ENCODE measurements at regions not wholly inside any gene's neighbourhood (a gene's known extent, or its start where the extent isn't known, plus 50 kb on each side); places are given as distances from the start of the nearest gene placed in this dataset.

DNA sequence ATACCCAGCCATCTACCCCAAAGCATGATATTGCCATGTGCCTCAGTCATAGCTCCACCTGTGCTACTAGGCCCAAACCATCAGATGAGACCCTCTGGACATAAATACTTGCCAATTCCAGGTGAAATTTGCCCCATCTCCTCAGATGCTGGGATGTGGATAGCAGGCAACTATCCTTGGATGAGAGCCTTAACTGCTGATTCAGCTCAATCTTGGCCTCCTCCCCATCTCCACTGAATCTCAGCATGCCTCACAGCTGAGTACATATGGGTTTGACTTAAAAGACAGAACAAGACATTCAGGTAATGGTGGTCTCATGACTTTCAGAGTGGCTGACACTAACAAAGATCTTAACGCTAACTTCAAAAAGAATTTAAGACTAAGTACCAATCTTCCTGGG lies 50.8 kb upstream of the KLHL13 start:
- DNase-seq (ENCODE audit: low spot score) = no peak

DNA sequence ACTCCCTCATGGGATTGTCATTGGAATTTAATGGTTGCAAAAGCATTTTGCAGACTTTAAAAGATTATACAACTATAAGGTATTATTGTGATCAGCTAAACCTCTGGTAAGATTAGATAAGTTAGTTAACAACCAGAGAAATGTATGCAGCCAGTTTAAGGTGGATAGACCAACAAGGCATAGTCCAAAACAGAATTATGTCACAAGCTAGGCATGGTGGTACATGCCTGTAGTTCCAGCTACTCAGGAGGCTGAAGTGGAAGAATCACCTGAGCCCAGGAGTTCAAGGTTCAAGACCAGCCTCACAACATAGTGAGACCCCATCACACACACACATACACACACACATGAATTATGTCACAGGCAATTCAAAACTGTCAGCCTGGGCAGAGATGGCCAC lies 54.7 kb upstream of the KLHL13 start:
- DNase-seq (ENCODE audit: low spot score) = no peak

DNA sequence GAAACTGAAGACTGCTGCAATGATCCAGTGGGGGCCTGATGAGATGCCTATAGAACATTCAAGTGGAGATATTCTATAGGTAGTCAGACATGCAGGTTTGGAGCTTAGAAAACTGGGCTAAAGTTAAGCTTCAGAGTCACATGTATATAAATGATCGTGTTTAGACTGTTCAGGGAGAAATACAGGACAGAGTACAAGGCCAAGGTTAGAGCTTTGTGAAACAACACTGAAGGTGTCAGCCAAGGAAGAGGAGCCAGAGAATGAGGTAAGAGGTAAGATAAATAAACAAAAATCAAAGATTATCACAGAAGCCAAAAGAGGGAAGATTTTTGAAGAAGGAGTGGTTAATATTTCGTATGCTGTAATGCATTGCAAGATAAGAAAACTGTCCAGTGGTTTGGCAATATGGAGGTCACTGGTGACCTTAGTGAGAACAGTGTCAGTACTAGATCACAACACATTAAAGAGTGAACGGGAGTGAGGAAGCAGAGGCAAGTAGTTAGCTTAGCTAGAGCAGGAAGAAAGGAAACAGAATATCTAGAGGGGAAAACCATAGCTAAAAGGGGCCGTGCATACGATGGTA lies 58.0 kb upstream of the KLHL13 start:
- no peak for DNase-seq (ENCODE audit: low spot score)

DNA sequence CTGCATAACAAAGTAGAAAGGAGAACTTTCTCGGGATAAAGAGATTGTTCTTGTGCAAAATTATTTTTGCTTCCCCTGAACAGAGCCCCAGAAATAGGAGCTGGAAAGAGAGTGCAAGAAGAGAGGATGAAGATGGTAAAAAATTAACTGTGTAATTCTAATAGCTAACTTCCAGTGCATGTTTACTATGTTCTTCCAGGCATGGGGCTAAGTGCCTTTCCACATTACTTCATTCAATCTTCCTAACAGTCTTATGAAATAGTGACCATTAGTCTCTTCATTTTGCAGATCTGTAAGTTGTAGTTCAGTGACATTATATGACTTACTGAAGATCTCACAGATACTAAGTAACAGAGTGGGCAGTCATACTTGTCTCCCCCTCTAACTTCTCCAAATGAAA lies 61.1 kb upstream of the KLHL13 start:
- DNase-seq (ENCODE audit: low spot score) = no peak

DNA sequence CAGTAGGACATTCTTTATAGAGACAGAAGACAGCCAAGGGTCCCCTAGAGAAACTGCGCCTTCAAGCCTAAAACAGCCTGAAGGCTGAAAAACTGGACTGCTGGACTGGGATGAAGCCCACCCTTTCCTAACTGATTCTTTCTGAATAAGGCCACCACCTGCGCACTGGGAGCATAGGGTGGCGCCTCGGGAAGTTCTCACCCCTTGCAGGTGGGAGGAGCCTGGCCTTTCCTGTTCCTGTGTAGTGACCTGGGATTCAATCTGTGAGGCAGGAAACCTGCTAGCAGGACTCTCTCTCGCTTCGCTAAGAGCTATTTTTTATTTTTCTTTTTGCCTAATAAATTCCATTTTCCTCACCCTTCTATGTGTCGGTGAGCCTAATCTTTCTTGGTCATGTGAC lies 61.8 kb upstream of the KLHL13 start:
- no peak for DNase-seq (ENCODE audit: low spot score)

DNA sequence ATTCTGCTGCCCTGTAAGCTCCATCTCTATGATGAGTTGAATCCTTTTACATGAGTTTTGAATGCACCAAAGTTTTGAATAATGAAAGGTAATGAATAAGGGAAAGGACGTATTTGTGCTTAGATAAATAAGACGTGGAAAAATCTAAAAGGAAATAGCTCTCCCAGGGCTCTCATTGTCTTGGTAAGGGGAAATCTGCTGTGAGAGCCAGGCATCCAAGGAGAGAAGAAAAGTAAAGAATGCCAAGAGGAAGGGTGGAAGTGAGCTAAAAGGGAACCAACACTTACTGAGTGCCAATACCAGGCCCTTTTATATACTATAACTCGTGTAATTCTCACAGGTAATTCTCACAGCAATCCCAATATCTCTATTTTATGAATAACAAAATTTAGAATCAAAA lies 62.6 kb upstream of the KLHL13 start:
- DNase-seq (ENCODE audit: low spot score) = no peak

DNA sequence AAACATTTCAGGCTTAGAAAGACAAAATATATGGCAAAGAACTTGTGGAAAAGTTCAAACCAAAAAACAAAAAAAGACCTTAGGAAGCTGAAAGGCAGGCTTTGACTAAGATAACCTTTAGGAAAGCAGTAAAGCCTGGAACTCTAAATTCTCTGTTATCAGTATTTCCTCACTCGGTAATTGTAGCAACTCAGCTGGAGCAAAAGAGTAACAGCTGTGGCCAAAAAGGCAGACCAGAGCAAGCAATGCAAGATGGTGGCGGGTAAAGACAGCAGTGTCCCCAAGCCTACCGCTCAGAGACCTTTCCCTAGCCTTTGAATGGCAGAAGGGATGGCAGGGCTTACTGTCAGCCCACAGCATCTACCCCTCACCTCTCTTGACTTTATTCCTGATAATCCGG lies 63.1 kb upstream of the KLHL13 start:
- no peak for DNase-seq (ENCODE audit: low spot score)

DNA sequence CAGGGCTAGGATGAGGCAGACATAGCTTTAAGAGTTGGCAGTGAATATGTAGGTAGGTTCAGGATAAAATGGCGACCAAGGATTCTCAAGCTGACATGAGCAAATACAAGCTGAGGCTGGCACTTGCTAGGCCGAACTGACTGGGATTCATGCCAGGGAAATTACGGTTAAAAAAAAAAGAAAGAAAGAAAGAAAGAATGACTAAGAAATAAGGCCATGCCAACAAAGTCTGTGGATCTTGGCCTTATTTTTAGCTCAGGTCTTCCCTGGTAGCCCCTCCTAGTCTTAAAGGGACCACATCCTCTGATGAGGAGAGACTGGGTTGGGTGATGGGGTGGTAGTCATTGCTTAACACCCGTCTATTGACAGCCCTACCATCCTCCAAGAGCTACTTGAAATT lies 64.4 kb upstream of the KLHL13 start:
- DNase-seq (ENCODE audit: low spot score) = peak; percentile 0

DNA sequence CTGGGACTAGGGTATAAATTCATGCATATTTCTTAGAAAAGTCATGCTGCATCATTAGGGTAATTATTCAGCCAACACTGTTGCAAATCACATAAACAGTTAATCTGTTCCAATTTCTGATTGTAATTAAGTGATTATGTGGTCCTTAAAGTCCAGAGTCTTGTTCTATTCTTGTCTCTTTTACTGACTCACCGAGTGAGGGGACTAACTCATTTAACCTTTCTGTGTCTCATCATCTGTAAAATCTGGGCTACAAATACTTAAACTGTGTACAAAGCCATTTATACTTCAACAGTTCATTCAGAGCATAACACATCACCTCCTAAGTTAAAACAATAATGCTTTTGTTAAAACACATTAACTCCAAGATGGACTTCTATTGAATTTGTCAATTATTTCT lies 65.4 kb upstream of the KLHL13 start:
- peak; percentile 1 for DNase-seq (ENCODE audit: low spot score)

DNA sequence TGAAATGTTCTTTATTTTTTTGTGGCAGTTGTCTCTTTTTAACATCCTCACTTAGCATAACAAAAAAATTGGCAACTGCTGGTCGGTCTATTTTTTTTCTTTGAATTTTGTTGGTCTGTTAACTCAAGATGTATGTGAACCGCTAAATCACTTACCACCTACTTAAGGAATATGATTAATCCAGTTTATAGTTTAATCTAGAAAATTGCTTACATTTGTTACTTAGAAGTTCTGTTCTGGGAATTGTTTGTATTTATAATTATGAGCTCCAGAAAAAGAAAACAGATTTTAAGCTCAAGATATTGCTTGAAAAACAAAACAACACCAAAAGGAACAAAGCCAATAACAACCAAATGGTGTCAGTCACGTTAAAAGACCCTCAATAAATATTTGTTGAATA lies 66.1 kb upstream of the KLHL13 start:
- DNase-seq (ENCODE audit: low spot score) = no peak

DNA sequence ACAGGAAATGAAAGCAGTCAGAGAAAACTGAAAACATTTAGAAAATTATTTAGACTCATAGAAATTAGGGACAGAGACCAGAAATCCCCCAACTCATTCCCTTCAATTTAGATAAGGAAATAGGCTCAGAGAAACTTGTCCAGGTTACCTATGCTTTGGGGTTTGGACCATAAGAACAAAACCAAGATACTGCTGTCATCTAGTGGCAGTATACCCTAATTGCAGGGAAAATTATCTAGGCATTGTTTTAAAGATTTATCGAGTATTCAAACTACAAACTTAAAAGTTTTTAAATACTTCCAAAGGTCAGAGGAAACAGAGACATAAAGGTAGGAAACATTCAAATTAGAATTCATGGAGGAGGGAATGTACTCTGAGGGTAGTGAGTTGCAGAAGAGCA lies 67.0 kb upstream of the KLHL13 start:
- no peak for DNase-seq (ENCODE audit: low spot score)

DNA sequence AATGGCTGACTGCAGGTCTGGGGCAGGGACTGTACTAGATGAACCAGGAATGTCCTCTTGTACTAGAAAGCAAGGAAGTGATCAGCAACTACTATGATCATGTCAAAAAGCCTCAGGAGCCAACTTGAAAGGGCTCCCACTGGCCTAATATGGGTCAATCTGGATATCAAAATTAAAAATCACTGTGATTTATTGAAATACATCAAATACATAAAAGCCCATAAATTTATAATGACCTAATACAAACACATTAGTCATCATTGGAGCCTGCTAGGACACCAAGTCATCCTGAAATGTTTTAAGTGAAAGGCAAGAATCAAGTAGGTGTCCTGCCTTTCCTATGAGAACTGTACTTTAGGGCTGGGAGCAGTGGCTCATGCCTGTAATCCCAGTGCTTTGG lies 70.5 kb upstream of the KLHL13 start:
- DNase-seq (ENCODE audit: low spot score) = no peak

DNA sequence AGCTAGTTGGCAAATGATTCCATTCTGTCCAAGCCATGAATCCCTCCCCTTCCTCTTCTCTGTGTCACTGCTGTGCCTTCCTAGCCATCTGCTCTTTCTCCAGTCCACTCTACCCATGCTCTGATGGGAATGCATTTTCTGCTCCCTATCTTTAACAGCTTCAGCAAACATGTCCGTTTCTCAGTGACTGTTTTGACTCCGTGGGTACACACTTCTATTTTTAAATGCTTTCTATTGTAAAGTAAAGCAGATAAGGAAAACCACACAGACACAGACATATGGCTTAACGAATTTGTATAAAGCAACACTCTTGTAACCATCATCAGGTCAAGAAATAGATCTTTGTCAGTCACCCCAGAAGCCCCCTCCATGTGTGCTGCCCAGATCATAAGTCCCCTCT lies 72.4 kb upstream of the KLHL13 start:
- DNase-seq (ENCODE audit: low spot score) = no peak

DNA sequence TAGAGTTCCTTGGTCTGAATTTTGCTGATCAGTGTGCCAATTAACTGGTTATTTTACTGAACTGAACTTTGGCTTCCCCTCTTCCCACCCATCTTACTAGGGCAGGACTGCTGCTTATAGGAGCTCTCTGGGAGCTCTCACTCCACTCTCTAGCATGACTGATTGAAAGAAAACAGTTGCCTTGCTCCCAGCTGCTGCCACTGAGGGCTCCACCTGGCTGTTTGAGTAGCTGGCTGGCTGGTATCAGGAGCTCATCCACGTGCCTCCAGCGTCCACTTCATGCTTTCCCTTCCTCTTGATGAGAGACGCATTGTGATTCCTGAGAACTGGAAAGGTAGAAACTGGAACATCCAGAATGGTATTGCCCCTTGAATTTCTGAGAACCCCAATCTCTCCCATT lies 73.0 kb upstream of the KLHL13 start:
- no peak for DNase-seq (ENCODE audit: low spot score)

DNA sequence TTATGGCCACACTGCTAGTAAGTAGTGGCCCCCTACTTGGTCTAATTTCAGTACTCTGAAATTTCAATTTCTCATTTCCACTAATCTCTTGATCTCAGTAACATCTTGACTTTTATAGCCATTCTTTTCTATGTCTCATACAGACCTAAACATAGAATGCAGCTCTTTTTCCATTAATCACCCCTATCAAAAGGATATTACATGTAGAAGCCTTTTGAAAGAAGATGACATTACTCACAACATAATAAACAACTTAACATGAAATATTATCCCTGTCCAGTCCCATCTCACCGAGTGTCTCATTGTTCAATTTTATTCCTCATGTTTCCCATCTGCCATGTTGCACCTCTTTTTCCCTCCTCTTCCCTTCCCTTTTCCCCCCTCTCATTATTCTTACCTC lies 81.1 kb upstream of the KLHL13 start:
- no peak for DNase-seq (ENCODE audit: low spot score)

DNA sequence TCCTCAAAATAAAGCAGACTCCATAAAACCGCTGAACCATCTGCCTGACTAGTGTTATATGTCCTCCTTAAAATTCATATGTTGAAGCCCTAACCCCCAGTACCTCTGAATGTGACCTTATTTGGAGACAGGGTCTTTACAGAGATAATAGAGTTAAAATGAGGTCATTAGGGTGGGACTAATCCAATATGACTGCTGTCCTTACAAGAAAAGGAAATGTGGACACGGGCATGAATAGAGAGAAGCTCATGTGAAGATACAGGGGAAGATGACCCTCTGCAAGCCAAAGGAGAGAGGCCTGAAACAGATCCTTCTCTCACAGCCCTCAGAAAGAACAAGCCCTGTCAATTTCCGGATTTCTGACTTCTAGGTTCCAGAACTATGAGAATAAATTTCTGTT lies 82.0 kb upstream of the KLHL13 start:
- DNase-seq (ENCODE audit: low spot score) = no peak

DNA sequence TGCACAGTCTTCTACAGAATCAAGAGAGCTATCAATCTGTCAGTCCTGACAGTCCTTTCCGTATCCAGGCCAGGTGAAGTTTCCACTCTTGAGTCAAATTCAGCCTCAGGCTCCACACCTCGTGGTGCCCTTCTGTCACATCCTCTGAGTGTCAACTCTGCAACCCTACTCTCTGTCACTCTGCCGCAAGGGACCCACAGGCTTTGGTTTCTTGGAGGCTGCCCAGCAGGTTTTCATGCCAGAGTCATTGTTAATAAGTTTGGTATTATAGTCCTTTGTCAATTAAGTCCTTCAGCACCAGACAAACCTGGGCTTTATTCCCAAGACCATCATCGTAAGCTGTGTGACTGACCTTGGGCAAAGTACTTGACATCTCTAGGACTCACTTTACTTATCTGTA lies 83.4 kb upstream of the KLHL13 start:
- DNase-seq (ENCODE audit: low spot score) = no peak

DNA sequence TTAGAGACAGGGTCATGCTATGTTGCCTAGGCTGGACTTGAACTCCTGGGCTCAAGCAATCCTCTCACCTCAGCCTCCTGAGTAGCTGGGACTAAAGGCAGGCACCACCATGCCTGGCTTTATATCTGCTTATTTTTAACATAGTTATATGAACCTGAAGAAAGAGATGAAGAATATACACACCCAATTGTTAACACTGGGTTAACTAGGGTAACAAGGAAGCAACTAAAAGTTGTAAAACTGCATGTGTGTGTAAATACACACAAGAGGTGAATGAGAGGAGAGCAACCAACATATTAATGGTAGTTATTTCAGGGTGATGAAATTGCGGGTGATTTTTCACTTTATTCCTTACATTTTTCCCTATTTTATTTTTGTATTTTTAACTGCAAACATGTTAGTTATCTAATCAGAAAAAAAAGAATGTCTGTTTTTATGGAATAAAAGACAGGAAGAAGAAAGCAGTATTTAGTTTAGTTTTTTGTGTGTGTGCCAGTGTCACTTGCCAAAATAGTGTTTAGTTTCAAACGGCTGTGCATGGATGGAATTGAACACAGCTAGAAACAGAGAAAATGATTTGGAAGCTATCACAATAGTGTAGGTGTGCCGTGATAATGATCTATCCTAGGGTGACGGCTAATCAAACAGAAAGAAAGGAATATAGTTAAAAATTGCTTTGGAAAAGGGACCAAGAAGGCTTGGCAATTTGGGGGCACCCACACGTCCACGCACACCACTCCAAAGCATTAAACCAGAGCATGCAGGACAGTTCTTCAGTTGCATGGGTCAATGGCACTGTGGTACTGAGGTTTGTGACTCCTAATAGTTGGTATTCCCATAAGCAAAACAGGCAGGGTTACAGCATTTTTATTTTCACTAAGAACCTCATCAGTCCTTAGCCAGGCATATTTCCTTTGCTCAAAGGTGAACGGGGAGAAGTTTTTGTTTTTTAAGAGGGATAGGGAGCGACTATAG lies 89.1 kb upstream of the KLHL13 start:
- DNase-seq (ENCODE audit: low spot score) = no peak

DNA sequence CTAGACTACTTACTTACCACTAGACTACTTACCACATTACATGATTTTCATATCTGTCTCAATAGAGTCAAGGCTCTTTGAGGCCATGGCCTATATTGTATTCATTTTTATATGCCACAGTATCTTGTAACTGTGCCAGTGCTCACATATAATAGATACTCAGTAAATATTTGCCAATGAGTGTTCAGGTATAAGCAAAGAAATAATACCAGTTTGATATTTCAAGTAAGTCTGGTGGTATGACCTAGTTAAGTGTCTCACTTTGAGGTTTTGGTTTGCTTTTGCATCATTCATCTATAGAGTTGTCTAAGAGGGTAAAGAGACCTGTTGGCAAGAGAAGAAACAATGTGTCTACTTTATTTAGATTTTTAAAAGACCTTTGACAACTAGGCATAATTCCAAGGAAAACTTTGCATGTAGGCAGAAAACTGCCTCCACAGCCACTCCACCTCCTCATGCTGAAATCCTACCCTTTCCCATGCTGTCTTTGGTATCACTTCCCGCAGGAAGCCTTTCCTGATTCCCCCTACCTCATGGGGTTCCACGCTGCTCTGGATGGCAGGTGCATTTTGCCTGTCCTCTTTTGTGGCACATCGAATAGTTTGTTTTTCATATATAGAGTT lies 91.3 kb upstream of the KLHL13 start:
- DNase-seq (ENCODE audit: low spot score) = no peak

DNA sequence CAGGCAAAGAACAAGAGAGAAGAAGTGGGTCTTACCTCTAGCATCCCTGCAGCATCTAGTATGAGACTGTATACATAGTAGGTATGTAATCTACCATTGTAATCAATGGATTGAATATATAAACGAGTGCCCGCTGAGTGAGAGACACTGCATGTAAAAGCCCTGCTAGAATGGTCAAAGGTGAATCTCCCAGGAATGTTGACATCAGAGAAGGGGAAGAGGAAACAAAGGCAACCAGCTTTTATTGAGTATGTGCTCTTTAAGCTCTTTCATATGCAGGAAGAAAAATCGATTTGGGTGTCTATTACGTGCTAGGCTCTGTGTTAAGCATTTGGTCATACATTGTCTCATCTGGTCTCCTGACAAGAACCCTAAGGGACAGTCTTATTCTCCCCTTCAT lies 91.9 kb upstream of the KLHL13 start:
- DNase-seq (ENCODE audit: low spot score) = no peak

DNA sequence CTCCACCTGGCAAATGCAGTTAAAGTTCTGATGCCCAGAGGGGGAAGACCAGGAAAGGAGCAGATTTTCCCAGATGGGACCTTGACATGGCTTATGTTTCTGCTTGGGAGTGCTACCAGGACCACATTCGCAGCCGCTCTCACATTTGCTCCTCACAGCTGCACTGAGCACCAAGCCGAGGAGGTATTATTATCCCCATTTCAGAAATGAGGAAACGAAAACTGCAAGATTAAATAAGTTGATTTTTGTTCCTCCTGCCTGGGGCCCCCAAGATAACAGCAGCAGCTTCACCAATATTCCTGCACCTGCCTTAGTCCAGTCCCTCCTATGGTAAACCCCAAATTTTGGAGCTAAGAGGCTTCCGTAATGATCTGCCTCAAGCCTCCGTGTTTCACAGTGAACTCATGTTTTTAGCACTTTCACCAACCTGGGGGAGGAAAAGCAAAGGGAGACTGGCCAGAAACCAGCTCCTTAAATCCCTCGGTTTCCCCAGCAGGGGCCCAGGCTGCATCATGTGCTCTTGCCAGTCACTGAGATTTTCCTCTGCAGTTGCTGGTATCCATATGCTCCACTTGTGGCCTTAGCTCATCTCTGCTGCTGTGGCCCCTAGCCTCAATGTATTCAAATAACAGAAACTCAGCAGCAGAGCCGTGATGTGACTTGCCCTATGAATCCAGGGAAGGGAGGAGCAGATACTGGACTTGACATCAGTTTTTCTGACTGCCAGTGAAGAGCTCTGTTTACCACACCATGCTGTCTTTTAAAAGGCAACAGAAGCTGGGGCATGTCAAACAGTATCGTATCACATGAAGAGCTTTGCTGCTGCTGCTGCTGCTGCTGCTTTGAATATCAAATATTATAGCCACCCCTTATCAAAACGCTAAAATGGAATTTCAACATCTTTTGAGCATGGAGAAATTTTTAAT lies 95.5 kb upstream of the KLHL13 start:
- no peak for DNase-seq (ENCODE audit: low spot score)

DNA sequence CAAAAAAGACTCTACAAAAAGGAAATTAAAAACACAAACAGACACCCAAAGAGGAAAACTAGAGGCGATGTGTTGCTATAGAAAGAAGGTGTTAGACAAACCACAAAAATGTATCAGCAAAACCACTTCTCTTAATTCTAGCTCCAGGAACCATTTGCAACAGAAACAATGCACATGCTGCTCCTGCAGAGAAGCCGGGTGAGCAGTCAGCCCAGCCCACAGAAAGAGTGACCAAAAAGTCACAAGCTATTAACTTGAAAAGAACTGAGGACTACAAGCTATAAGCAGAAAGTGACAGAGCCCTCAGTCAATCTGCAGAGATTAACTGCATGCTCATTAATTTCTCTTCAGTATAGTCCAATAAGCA lies 96.2 kb upstream of the KLHL13 start:
- no peak for DNase-seq (ENCODE audit: low spot score)
